HCT116 (cell line): ENCODE measurements at regions not wholly inside any gene's neighbourhood (a gene's known extent, or its start where the extent isn't known, plus 50 kb on each side); places are given as distances from the start of the nearest gene placed in this dataset.

Source experiments
- ATAC-seq: fragments of 200-7000 bp; cut with Tn5 transposase; 2 replicates; pipeline ENCODE4 v1.9.1; 2020; ENCODE audit warnings: mild to moderate bottlenecking, moderate library complexity
- BruUV-seq: library from RNA; stranded (reverse); fragments of 400-500 nt; replicated peaks from 2 replicates; lab custom pipeline; 2021; lab: Mats Ljungman, UMichigan
- CTCF ChIA-PET: fragments of 300-600 bp; sonication (Branson Sonifier 250); formaldehyde crosslinking; loops from one replicate; lab custom pipeline; 2021; ENCODE audit warnings: antibody characterized with exemption; lab: Charles Lee
- POLR2A ChIA-PET: fragments of 300-600, 350-600 bp; sonication (Branson Sonifier 250); formaldehyde crosslinking; loops from one replicate; lab custom pipeline; 2021; ENCODE audit warnings: antibody characterized with exemption; lab: Charles Lee
- RAD21 ChIA-PET, 2 experiments: fragments of 300-600 bp; sonication (Branson Sonifier 250); formaldehyde crosslinking; loops; one replicate each; lab custom pipeline; 2023; ENCODE audit warnings: low total read pairs in 2 of 2; ENCODE audit not compliant: uncharacterized antibody in 2 of 2, unreplicated experiment in 2 of 2, low non-redundant PET in 1 of 2; lab: Charles Lee
- DNase-seq: peaks from one replicate; pipeline ENCODE4 v3.0.0-alpha.2; 2010; ENCODE audit warnings: low read depth, low spot score
- H2AFZ ChIP-seq: fragments of 200-600 bp; shearing (Covaris generic), sonication (generic); 2 replicates; pipeline ENCODE4 v1.6.1; 2017; ENCODE audit warnings: low read depth, mixed run types, mixed read lengths, antibody characterized with exemption, low read length; ENCODE audit not compliant: poor library complexity, severe bottlenecking
- H3K27ac ChIP-seq: 2 replicates; pipeline ENCODE4 v1.5.1; 2012; ENCODE audit warnings: low read depth, low read length
- H3K27me3 ChIP-seq: fragments of 200-600 bp; sonication (generic); 2 replicates; pipeline ENCODE4 v1.6.1; 2016; ENCODE audit warnings: mixed run types, low read length, mixed read lengths; ENCODE audit not compliant: insufficient read depth
- H3K36me3 ChIP-seq, 2 experiments: fragments of 200-500 bp in 1 of 2; fragments of 200-600 bp in 1 of 2; sonication (Bioruptor generic) in 1 of 2; sonication (generic) in 1 of 2; 2 replicates each; pipeline versions ENCODE4 v1.5.1 to v1.6.1; 2014 to 2016; ENCODE audit warnings: low read length in 2 of 2, inconsistent platforms in 1 of 2, mixed read lengths in 1 of 2, mixed run types in 1 of 2; ENCODE audit not compliant: insufficient read depth in 2 of 2, control insufficient read depth in 1 of 2
- H3K4me1 ChIP-seq, 2 experiments: fragments of 200-600 bp in 1 of 2; sonication (generic) in 1 of 2; 2 replicates each; pipeline versions ENCODE4 v1.5.1 to v1.6.1; 2012 to 2017; ENCODE audit warnings: low read length in 2 of 2, inconsistent platforms in 1 of 2, mild to moderate bottlenecking in 1 of 2, mixed read lengths in 1 of 2, mixed run types in 1 of 2, moderate library complexity in 1 of 2; ENCODE audit not compliant: insufficient read depth in 2 of 2, control insufficient read depth in 1 of 2
- H3K4me2 ChIP-seq: fragments of 200-600 bp; sonication (generic); 2 replicates; pipeline ENCODE4 v1.6.1; 2017; ENCODE audit warnings: mixed run types, low read length, mixed read lengths
- H3K4me3 ChIP-seq, 2 experiments: fragments of 200-600 bp in 1 of 2; sonication (generic) in 1 of 2; replicated peaks in 1 of 2; 2 replicates each; pipeline ENCODE4 v1.5.1; 2011 to 2016; ENCODE audit warnings: low read length in 2 of 2, control low read depth in 1 of 2, low read depth in 1 of 2, mild to moderate bottlenecking in 1 of 2, mixed read lengths in 1 of 2, mixed run types in 1 of 2
- H3K79me2 ChIP-seq: fragments of 200-600 bp; sonication (generic); 2 replicates; pipeline ENCODE4 v1.6.1; 2017; ENCODE audit warnings: mild to moderate bottlenecking, mixed run types, low read length, moderate library complexity, mixed read lengths; ENCODE audit not compliant: insufficient read depth
- H3K9ac ChIP-seq: fragments of 200-600 bp; sonication (generic); 2 replicates; pipeline ENCODE4 v1.6.1; 2016; ENCODE audit warnings: low read length, mixed read lengths
- H3K9me2 ChIP-seq: fragments of 200-600 bp; sonication (generic), shearing (Covaris generic); 2 replicates; pipeline ENCODE4 v1.6.1; 2017; ENCODE audit warnings: mixed run types, mild to moderate bottlenecking, moderate library complexity; ENCODE audit not compliant: insufficient read depth
- H3K9me3 ChIP-seq, 2 experiments: fragments of 200-500 bp in 1 of 2; fragments of 200-600 bp in 1 of 2; sonication (Bioruptor generic) in 1 of 2; sonication (generic) in 1 of 2; 2 replicates each; pipeline ENCODE4 v1.6.1; 2014 to 2017; ENCODE audit warnings: low read length in 2 of 2, mixed read lengths in 2 of 2, inconsistent platforms in 1 of 2, low read depth in 1 of 2, mild to moderate bottlenecking in 1 of 2, mixed run types in 1 of 2, moderate library complexity in 1 of 2; ENCODE audit not compliant: control insufficient read depth in 1 of 2, insufficient read depth in 1 of 2
- H4K20me1 ChIP-seq: fragments of 200-600 bp; sonication (generic), shearing (Covaris generic); 2 replicates; pipeline ENCODE4 v1.6.1; 2017; ENCODE audit warnings: mixed run types, mild to moderate bottlenecking, moderate library complexity; ENCODE audit not compliant: insufficient read depth
- ELF1 ChIP-seq: IDR thresholded peaks from 2 replicates; pipeline ENCODE4 v1.6.1; 2012; ENCODE audit warnings: low read depth, borderline replicate concordance
- EZH2phosphoT487 ChIP-seq: fragments of 200-600 bp; IDR thresholded peaks from 2 replicates; pipeline ENCODE4 v1.6.1; 2018; ENCODE audit warnings: antibody characterized with exemption, borderline replicate concordance
- POLR2A ChIP-seq: IDR thresholded peaks from 2 replicates; pipeline ENCODE4 v1.7.0; 2011; ENCODE audit warnings: borderline replicate concordance; ENCODE audit not compliant: insufficient read depth, insufficient read length; ENCODE audit errors: extremely low read depth
- REST ChIP-seq: IDR thresholded peaks from 2 replicates; pipeline ENCODE4 v1.6.1; 2012; ENCODE audit warnings: low read depth
- YY1 ChIP-seq: IDR thresholded peaks from 2 replicates; pipeline ENCODE4 v1.6.1; 2011; ENCODE audit warnings: low read length, low read depth, moderate library complexity, mild to moderate bottlenecking; ENCODE audit not compliant: insufficient replicate concordance; ENCODE audit errors: extremely low read depth
- ZNF274 ChIP-seq: fragments of 200-500 bp; sonication (Bioruptor generic); IDR thresholded peaks from 2 replicates; pipeline ENCODE4 v1.6.1; 2014; ENCODE audit warnings: mild to moderate bottlenecking, low read depth, low read length, inconsistent platforms
- intact Hi-C: fragments of 100-400 bp; cut with micrococcal nuclease; formaldehyde crosslinking; loops from 2 replicates; pipeline ENCODE4 v1.10.0; 2022

DNA sequence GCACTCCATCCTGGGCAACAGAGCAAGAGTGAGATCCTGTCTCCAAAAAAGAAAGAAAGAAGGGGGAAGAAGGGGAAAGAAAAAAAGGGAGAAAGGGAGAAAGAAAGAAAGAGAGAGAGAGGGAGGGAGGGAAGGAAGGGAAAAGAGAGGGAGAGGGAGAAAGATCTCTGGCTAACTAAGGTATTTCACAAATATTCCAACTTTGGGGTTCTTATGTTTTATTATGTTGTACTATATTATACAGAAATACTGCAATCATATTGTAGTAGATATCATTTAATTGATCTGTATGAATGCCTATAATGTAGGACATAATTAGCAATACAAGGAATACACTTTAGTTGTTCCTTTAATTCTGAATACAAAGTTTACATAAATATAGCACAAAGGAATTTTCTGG lies 70.1 kb upstream of the STAM2 start:
- H3K36me3 ChIP-seq: no peaks in the 10 kb centered on the region
- H4K20me1 ChIP-seq: no peaks in the 10 kb centered on the region
- RAD21 ChIA-PET: no interaction called here
- no peaks in the 10 kb centered on the region for H3K27me3 ChIP-seq
- no peak overlapping the region for H3K27ac ChIP-seq
- H2AFZ ChIP-seq: no peak overlapping the region
- no peak overlapping the region for H3K4me3 ChIP-seq
- no peak overlapping the region for H3K4me2 ChIP-seq
- H3K9me2 ChIP-seq: no peaks in the 10 kb centered on the region
- no peak overlapping the region for H3K9ac ChIP-seq
- DNase-seq: no peak
- no peak for ATAC-seq
- H3K9me3 ChIP-seq: peaks cover under 1% of the 10 kb centered on the region in 2 experiments; a peak in 1 of 4 replicates
- no peak for TF ChIP-seq YY1
- no peak for TF ChIP-seq REST
- no peak for TF ChIP-seq ELF1
- TF ChIP-seq EZH2phosphoT487: no peak
- TF ChIP-seq POLR2A: no peak
- no peak for TF ChIP-seq ZNF274
- intact Hi-C loops: no loop called here
- H3K4me1 ChIP-seq: no peaks in the 10 kb centered on the region; a peak in 1 of 4 replicates
- BruUV-seq: no TSS peak
- CTCF ChIA-PET: no interaction called here
- POLR2A ChIA-PET: no interaction called here
- H3K79me2 ChIP-seq: no peaks in the 10 kb centered on the region
